Mucosa of gallbladder (tissue), 1 donor: ENCODE measurements at regions not wholly inside any gene's neighbourhood (a gene's known extent, or its start where the extent isn't known, plus 50 kb on each side); places are given as distances from the start of the nearest gene placed in this dataset.

Experiments used
- DNase-seq: peaks from one replicate; pipeline ENCODE4 v3.0.0-alpha.2; 2020; ENCODE audit warnings: low spot score
- donor health status: DM: no; HTN: no; CAD: no.

GRCh38 chr2:481388-481787 lies 193.5 kb upstream of the ALKAL2 start:
- DNase-seq: no peak

- no peak for DNase-seq
Observed at GRCh38 chr2:479490-480176, 191.7 kb upstream of the ALKAL2 start.

- no peak for DNase-seq
Observed at GRCh38 chr2:479031-479430, 191.1 kb upstream of the ALKAL2 start.

GRCh38 chr2:471560-471959 lies 183.7 kb upstream of the ALKAL2 start:
- no peak for DNase-seq

- no peak for DNase-seq
Observed at GRCh38 chr2:469514-469913, 181.6 kb upstream of the ALKAL2 start.

DNA sequence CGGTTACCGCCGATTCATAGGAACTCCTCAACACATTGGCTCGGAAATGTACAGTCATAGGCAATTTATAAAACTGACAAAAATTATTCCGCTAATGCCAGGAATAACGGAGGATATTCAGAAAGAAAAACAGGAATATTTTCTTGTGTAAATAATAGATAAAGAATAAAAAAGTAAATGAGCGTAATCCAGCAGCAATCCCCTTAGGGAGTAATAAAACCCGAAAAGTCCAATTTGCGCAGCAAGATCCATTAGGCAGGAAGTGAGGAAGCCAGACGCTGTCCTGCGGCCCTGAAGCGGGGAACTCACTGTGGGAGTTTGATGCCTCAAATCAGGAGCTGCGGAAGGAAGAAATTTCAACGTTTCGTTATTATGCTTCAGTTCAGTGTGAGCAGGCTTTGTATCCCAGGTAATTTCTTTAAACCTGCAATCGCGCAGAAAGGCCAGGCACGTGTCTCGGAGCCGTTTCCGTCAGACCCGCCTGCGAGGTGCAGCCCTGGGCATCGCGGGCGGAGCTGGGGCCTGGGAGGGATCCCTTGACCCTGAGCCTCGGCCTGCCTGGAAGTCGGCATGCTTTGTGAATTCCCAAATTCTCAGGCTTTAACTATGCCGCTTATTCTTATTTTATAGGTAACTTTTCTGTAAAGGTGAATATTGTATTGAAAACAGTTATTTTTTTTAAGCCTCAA lies 180.9 kb upstream of the ALKAL2 start:
- DNase-seq: no peak

DNA sequence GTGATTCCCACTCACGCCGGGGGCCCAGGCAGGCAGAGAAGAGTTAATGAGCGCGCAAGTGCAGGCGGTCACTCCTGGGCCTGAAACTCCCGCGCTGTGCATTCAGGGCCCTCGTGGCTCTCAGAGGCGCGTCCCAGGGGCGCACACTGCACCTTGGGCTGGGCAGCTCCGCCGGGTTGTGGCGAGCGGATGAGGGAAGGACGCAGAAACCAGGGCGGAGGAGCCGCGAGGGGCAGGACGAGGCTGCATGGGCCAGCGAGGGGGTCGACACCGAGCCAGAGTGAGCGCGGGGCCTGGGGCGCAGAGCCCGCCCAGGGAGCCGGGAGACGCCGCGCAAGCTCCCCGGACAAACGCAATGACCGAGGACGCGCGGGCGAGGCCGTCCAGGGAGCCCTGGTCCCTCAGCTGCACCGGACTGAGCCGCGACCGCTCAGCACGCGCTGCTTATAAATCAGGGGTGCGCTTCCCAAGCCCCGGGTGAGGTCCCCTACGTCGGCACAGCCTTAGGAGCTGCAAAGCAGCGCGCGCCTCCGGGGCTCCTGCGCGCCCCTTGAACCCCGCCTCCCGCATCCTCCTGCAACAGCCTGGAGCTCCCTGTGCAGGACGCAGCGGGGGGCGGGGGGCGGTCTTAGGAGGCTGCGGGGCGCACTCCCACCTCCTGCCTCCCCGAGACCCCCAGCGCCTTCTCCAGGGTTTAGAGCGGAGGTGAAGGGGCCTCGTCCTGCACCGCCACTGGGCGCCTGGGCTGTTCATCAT lies 180.2 kb upstream of the ALKAL2 start:
- no peak for DNase-seq

GRCh38 chr2:467543-467891 lies 179.6 kb upstream of the ALKAL2 start:
- no peak for DNase-seq

GRCh38 chr2:467101-467500 lies 179.2 kb upstream of the ALKAL2 start:
- DNase-seq: no peak

GRCh38 chr2:464562-465309 lies 176.8 kb upstream of the ALKAL2 start:
- DNase-seq: no peak

GRCh38 chr2:460861-461260 lies 173.0 kb upstream of the ALKAL2 start:
- no peak for DNase-seq

DNA sequence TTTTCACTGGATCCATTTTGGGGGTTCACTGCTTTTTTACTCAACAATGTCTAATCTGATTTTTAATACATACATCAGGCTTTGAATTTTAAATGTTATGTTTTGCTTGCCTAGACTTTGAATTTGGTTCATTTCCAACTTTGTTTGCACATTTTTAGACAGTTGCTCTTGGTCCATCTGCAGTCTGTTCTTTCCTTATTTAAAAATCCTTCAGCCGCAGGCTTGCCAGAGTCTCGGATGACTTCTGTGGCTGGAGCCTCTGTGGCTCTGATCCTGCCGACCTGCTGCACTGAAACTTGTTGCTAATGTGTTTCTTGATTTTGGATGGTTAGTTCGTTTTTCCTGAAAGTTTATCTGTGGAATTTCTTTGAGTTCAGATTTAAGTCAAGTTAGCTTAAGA lies 172.0 kb upstream of the ALKAL2 start:
- no peak for DNase-seq

DNA sequence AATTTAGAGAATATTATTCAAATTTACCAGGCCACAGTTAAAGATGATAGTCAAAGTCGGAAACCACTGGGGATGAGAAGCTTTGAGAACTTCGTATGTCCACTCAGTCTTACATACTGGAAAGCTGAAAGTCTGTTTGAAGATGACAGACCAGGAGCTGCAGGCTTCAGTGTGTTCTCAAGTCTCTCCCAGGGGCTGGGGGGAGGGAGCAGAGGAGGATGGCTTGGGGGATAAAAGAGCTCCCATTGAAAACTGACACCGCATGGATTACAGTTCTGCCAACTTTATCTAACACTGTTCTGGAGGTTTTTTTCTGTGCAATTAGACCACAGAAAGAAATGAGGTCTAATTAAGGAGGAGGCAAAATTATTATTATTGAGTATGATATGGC lies 170.5 kb upstream of the ALKAL2 start:
- no peak for DNase-seq

DNA sequence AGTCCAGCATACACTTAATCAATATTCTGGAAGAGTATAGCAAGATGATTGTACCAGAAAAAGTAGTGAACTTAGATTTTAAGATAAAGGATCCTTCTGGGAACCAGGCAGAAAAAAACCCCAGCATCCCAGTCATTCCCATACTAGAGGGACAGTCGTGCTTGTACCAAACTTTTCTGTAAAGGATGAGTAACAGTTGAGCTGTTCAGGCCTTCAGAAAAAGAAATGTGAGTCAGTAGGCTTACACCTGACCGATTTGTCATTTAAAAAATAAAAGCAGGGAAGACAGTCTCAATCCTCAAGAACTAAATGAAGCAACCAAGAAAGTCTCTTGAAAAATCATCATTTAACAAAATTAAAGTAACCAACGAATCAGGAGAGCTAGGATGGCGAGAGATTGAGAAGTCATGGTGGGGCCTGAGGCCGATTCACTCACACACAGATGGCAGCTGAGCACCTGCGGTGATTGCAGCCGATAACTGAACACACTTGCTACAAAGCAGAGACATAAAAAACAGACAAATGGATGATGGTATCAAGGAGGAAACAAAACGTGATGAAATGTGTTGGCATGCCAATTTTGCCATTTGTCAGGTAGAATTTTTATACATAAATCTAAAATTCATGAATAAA lies 170.0 kb upstream of the ALKAL2 start:
- DNase-seq: no peak

DNA sequence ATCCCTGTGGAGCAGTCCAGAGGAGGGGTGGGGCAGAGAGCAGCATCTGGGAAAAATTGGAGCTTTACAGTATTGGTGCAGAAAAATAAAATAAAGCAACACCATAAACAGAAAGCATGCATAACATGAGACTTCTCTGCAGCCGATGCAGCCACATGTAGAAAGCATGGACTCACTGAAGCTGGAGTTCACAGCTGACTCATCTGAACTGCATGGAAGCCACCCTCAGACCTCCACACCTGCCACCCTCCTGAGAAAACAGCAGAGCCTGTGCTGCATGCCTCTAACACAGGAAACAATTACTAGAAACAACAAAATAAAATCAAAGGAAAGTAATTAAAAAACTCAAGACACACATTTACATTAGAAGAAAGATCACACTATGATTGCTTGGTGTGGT lies 169.4 kb upstream of the ALKAL2 start:
- no peak for DNase-seq

- no peak for DNase-seq
Observed at GRCh38 chr2:455913-456312, 168.0 kb upstream of the ALKAL2 start.

GRCh38 chr2:455015-455705 lies 167.3 kb upstream of the ALKAL2 start:
- DNase-seq: no peak

DNA sequence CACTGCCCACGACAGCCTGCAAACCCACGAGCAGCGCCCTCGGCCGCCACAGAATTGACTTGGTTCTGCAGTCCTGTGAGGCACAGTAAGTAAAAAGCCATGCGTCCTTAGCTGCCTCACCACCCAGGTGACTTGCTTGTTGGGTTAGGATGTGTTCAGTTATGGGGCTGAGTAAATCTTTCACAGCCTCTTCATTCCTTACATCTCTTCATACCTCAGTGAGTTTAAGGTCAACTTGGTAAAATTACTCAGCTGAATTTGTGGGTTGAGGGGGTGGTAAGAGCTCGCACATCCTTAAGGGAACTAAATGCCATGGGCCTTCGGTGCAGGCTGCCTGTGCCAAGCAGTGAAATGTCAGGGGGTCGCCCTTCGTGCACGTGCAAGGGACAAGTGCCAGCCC lies 165.2 kb upstream of the ALKAL2 start:
- DNase-seq: no peak

- no peak for DNase-seq
Observed at GRCh38 chr2:451495-451894, 163.6 kb upstream of the ALKAL2 start.

- no peak for DNase-seq
Observed at GRCh38 chr2:449246-450067, 161.6 kb upstream of the ALKAL2 start.
